HG03565 (cell line): ENCODE measurements at regions not wholly inside any gene's neighbourhood (a gene's known extent, or its start where the extent isn't known, plus 50 kb on each side); places are given as distances from the start of the nearest gene placed in this dataset.

Experiments used
- ATAC-seq: cut with Tn5 transposase; IDR thresholded peaks from one replicate; pipeline ENCODE4 v1.9.1; 2021; ENCODE audit warnings: mild to moderate bottlenecking, moderate library complexity; ENCODE audit not compliant: unreplicated experiment

GRCh38 chr20:22506827-22507226 lies 77.5 kb downstream of the FOXA2 start:
- ATAC-seq = no peak

DNA sequence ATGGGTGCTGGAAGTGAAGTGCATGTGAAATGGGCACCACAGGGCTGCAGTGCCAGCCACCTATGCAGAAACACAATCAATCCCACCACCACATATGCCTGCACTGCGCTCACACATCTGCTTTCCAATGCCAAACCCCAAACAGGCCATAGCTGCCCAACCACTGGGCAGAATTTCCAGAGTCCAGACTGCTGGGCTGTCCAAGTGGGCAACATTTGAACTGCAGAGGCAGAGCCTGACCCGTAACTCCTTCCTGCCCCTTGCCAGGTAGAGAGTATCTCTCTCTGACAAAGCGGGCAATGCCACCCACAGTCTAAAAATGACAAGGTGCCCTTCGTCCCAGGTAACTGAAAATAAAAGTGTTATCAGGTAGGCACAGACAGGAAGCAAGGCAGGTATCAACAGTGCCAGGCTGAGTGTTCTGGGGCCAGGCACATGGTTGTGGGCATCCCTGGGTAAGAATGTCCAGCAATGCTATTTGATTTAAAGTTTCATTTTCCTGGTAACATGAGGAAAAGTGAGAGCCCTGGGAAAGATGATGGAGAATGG lies 79.5 kb downstream of the FOXA2 start:
- no peak for ATAC-seq

DNA sequence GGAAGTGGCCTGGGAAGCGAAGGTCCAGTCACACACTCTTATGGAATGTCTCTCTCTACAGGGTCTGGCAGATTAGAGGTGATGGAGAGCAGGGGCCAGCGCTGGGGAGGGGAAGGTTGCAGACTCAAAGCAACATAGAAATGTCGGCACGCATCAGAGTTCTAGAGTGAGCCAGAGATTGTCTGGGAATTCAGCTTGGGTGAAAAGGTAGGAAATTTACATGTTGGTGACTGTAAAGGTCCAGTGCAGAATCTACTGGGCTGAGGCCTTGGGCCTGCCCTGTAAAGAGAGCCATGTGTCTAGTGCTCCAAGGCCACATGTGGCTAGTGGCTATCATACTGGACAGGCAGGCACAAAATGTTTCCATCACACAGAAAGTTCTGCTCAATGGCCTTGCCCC lies 80.8 kb downstream of the FOXA2 start:
- no peak for ATAC-seq

- no peak for ATAC-seq
Measured at GRCh38 chr20:22502731-22503191, 81.6 kb downstream of the FOXA2 start.

DNA sequence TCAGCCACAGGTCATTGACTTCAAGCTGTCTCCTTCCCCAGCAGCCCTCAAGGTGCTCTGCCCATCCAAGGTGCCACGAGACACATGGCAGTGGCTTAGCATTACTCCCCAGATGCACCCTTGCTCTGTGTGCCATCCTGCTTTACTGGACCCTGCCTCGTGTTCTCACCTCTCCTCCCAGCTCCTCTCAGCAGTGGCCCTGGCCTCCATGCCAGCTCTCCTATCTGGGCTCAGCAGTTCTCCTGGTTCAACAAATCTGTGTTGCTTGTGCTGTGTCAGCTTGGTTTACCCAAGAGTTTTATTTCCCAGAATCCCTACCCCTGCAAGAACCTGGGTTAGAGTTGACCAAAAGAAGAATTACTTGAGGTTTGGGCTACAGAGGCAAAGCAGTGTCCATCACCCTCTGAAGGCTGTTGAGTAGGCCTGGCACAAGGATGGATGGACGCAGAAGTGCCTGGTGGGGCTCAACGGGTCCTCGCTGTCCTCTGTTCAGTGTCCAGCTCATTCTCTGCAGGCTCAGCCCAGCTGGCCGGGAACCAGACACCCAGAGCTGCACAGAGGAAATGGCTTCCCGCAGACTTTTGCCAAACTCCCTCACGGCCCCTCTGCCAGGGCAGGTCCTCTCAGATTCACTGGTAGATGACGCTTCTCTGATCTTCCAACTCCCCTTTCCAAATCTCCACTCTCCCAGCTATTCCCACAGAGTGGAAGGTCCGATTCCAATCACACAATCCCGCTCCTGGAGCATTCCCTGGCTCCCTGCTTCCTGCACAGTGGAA lies 82.6 kb downstream of the FOXA2 start:
- ATAC-seq = no peak

- no peak for ATAC-seq
Measured at GRCh38 chr20:22501034-22501433, 83.3 kb downstream of the FOXA2 start.

DNA sequence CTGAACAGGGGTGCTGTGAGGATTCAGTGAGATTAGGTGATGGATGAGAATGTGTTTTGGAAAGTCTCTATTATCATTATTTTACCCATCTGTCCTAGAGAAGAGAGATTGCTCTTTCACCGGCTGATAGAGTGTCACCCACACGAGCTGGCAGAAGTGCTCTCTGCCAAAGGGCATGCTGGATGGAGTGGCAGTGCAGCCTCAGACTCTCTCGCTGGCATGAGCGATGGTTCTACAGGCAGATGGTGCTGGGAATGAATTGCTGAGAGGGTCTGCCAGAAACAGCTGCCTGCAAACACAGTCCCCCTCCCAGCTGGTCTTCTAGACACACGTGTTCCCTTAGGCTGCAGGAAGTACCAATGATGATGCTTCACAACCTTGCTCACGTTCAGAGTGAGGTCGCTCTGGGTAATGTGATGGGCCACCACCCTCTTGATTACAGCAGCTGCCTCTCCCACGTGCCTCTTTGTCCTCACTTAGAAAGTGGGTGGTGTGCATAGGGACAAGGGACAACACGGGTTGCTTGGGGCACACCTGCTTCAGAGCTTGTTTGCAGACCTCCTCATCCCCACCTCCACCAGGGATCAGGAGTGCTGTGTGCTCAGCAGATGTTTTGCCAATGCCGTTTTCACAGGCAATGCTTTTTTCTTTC lies 84.7 kb downstream of the FOXA2 start:
- ATAC-seq = no peak

DNA sequence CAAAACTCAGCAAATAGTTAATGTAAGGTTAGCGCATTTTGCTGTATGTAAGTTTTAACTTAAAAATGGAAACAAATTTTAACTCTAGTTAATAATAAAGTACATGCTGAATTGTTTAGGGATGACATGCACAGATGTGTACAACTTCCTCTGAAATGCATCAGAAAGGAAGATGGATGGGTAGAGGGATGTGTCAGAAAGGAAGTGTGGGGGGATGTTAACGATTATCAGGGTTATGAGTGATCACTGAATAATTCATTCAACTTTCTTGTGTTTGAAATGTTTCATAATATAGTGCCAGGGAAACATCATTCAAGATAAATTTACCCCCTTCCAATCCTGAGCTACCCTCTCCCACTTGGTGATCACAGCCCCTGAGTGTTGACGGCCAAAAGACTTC lies 87.6 kb downstream of the FOXA2 start:
- no peak for ATAC-seq

GRCh38 chr20:22495789-22496188 lies 88.6 kb downstream of the FOXA2 start:
- ATAC-seq = no peak

GRCh38 chr20:22495172-22495571 lies 89.2 kb downstream of the FOXA2 start:
- ATAC-seq = no peak

DNA sequence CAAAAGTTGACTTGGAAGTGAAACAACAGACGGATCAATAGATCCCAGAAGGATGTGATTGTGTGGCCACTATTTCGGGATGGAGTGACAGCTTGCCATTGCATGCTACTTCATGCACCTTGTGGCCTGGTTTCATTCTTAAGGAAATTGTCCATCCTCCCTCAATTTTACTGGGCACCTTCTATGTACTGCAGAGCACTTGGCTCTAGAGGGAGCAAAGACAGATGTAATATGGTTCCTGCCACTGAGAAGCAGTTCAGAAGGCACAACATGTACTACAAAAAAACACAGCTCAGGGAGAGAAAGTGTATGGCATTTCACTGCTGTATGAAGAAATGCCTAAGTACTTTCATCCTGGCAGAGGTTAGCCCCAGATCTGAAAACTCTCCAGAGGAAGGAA lies 91.9 kb downstream of the FOXA2 start:
- ATAC-seq = no peak

DNA sequence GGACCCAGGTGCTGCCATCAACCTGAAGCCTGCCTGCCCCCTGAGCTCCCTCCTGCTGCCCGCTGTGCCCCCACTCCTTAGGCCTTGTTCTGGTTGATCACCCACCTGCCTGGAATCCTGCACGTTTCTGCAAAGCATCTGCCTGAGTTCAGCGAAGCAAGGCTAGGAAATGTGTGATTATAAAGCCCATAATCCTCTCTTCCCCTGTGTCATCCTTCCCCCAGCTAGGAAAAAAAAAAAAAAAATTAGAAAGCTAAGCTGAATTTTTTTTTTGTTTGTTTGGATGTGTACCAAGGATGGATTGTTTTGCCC lies 93.2 kb downstream of the FOXA2 start:
- no peak for ATAC-seq

GRCh38 chr20:22490287-22491193 lies 93.8 kb downstream of the FOXA2 start:
- ATAC-seq = no peak

DNA sequence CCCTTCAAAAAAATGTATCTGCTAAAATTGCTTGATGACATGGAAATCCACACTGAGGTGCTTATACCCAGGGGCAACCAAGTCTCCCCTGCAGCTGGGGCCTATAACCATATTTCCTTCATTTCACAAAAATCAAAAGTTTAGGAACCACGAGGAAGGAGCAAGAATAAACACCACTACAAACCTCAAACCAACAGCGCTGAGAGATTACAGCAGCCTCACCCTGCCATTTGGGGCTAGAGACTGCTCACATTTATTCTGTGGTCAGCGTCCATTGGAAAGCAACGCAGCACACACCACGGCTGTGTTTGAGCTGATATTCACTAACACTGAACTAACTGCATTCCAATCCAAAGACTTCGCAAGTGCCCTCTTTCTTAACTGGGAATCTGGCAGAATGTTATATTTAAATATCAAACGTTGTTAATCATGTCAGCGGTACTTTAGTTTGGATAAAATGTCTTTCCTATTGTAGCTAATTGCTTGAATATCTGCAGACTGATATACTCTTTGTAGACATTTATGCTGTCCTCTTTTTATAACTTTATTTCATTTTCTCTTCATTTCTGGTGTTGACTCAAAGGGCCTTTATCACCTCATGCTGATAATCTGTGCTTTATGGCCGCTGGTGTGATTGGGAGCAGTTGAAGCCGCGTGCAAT lies 94.6 kb downstream of the FOXA2 start:
- no peak for ATAC-seq

- no peak for ATAC-seq
Measured at GRCh38 chr20:22480336-22480735, 104.0 kb downstream of the FOXA2 start.

- ATAC-seq = peak; percentile 76
Measured at GRCh38 chr20:22475662-22476061, 108.7 kb downstream of the FOXA2 start.

DNA sequence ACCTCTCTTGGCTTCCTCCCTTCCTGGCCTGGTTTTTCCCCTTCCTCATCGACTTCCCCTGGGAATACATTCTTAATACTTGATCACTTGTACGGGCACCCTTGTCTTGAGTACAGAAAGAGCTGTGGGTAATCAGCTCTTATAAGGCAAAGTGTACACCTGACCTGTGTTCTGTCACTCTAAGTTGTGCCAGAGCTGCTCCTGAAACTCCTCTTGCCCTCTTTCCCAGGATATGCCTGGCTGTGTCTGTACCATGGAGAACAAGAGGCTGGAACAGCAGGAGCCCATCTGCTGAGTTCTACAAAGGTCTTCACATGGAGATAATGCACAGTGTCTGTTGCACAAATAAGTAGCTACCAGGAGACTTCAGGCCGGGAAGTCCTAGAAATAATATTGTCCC lies 110.1 kb downstream of the FOXA2 start:
- no peak for ATAC-seq

DNA sequence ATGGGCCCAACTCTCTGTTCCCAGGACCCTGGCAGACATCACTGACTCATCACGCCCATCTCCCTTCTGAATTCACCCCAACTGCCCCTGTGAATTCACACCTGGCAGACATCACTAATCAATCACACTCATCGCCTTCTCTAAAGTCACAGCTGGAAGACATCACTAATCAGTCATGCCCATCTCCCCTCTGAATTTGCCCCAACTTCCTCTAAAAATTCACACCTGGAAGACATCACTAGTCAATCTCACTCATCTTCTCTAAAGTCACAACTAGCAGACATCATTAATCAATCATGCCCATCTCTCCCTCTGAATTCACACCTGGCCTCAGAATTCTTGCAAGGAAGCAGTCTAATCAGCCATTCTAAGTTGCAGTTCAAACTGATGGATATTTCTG lies 111.1 kb downstream of the FOXA2 start:
- no peak for ATAC-seq

DNA sequence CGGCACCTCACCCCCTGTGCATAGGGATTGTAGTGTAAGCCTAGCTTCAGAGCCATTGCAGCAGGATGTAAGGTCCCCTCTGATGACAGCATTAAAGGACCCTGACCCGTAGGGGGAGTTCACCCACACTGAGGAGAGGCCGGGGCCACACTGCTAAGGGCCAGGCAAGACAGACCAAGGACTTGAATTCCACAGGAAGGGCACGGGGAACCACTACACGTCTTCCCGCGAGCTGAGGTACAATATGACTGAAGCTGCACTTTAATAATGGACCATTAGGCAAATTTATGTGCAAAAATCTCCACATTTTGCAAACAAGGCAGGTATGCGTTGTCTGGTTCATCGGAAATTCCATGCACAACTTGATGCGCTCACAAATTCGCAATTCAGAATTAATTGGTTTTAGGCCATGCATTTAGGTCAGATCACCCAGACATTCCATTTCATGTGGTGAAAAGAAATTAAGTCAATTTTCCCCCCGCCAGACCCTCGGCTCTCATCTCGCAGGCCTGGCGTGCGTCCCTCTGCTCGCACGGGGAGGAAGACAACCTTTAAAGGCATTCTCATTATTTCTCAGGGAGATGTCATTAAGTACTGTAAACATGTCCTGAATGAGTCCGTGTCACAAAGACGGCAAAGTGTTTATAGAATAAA lies 111.8 kb downstream of the FOXA2 start:
- no peak for ATAC-seq

- no peak for ATAC-seq
Measured at GRCh38 chr20:22471156-22471836, 113.1 kb downstream of the FOXA2 start.
